ENCODE measurements at regions not wholly inside any gene's neighbourhood (a gene's known extent, or its start where the extent isn't known, plus 50 kb on each side); places are given as distances from the start of the nearest gene placed in this dataset.

DNA sequence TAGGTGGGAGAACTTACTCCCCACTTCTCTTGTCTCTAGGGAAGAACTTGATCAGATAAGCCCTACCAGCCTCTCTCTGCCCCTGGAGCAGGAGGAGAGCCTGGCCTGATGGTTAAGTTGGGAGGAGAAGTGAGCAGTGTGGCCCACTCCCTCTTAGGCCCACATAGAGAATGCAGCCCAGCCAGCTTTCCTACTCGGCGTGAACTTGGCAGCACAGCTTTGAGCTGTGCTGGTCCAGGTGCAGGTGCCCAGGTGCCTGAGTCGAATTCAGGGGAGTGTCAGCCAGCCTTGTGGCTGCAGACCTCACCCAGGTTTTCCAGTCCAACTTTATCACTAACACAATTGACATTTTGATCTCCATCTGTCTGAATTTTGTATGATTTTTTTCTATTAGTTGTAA, 77.6 kb upstream of the PAQR3 start:
- DNase-seq, result no peak

DNA sequence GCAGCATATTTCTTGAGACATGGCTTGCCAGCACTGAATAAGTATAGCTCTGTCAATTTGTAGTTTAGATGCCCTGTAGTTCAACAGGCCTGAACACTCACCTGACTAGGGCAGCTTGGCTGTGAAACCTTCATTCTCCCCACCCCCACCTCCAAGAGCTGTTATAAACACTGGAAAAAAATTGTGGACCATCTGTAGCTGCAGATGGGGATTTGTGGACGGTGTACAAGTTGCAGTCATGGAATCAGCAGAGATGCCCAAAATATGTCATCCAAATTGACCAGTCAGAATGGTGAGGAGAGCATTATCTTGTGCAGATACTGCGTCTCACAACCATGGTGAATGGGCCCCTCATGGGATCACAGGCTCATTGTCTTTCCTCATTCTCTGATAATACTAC, 76.2 kb upstream of the PAQR3 start:
- DNase-seq, result no peak

DNA sequence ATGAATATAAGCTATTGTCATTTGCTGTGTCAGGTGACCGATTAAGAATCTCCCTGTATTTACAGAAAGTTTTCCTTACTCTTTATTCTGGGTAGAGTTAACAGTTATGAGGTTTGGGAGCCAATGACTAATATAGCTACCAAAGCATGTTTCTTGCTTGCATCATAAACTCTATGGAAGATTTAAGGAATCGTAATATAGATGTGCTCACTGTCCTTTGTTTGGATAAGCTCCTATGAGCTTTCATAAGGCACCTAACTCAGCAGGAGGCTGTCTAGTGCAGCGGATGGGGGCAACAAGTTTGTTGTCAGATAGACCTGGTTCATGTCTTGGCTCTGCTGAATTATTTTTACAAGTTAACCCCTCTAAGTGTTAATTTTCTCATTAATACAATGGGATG, 75.0 kb upstream of the PAQR3 start:
- no peak for DNase-seq

DNA sequence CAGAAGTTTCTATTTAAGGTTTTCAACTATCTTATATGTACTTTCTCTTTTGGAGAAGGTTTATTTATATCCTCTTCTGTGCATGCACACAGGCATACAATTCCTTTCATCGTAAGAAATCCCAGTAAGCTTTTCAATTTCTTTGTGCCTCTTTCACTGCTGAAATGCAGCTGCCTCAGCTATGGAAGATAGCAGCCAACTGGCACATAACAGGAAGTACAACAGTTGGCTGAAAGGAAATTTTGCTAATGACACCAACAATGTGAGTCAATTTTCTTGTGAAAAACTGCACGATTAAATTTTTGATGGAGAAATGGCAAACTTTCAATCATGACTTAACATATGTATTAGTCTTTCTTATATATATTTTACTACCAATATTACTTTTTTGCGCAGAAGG, 74.5 kb upstream of the PAQR3 start:
- no peak for DNase-seq

DNA sequence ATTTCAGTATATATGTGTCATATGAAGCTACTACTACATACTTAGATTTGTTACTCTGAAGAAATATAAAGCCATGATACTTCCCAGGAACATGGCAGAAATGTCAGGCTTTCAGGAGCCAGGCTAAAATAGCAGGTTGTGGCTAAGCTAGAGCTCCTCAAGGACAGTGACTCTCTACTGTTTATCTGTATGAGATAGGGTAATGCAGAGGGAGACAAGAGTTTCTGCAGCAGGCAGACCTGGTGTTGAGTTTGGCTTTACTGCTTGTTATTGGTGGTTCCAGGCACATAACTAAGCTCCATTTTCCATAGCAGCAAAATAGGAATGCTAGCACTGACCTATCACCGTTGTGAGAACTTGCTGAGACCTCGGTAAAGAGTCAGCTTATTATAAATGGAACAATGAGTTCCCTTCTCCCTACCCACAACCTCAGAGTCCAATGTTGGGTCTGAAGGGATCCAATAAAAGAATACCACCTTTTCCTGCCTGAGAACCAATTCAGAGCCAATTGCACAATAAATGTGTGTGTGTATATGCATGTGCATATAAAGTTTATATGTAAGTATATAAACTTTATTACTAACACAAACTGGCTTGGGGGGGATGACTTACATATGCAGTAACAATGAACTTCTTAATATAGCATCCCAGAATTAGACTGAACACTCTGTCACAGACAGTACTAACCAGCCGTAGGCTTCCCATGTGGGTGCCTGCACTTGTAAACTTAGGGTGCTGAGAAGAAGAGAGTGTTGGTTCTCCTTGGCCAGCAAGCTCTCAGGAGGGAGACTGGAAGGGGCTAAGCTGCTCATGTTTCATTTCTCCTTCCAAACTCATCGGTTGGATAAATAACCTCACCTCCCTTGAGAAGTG, 51.9 kb upstream of the PAQR3 start:
- DNase-seq, result no peak

DNA sequence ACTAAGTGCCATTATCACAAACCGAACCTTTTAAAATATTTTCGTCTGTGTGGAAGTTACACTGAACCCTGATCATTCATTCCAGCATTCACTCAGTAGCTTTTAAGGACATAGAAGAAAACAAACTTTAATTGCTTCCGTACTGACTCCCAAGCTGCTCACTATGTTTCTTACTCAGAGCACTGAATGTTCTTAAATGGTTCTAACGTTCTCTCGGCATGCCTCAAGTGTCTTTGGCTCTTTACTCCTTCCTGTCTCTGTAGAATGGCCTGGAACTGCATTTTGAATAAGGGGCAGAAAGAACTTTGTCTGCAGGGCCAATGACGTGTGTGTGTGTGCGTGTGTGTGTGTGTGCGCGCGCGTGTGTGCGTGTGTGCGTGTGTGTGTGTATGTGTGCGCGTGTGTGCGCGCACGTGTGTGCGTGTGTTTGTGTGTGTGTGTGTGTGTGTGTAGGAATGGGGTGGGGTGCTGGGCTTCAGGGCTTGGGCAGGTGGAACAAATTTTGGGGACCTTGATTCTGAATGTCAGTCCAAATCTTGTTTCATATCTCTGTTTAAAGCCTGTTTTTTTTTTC, 50.5 kb upstream of the PAQR3 start:
- no peak for DNase-seq

Data from activated effector memory CD4-positive, alpha-beta T cell treated with anti-CD3 and anti-CD28 coated beads, Interleukin-2, amount 50 U/mL, for 16 hours (primary cell).